Astrocyte of the spinal cord (primary cell): ENCODE measurements at regions not wholly inside any gene's neighbourhood (a gene's known extent, or its start where the extent isn't known, plus 50 kb on each side); places are given as distances from the start of the nearest gene placed in this dataset.
A peak's percentile ranks its signal among the peaks of the same experiment; 100 is the strongest.

Source experiments
- DNase-seq: peaks from one replicate; pipeline ENCODE4 v3.0.0; 2011; ENCODE audit warnings: low read depth, low spot score
- H3K4me3 ChIP-seq: 2 replicates; pipeline ENCODE4 v1.5.1; 2011; ENCODE audit warnings: low read depth, mild to moderate bottlenecking, low read length, moderate library complexity
- CTCF ChIP-seq: IDR thresholded peaks from 2 replicates; pipeline ENCODE4 v1.5.1; 2012; ENCODE audit warnings: low read depth, mild to moderate bottlenecking, low read length, inconsistent platforms
- in situ Hi-C: cut with HindIII; loops from 2 replicates; pipeline ENCODE4 v1.10.0; 2017; ENCODE audit warnings: low sequenced_read_pairs

GRCh38 chr18:69239849-69240674 is 160.6 kb upstream of the DOK6 start:
- no peak overlapping the region for H3K4me3 ChIP-seq
- no peak for DNase-seq
- in situ Hi-C loops, result no loop called here
- TF ChIP-seq CTCF, result no peak

GRCh38 chr18:69246027-69246426 is 154.7 kb upstream of the DOK6 start:
- no peak for DNase-seq
- no peak for TF ChIP-seq CTCF
- no peak overlapping the region for H3K4me3 ChIP-seq
- in situ Hi-C loops, result no loop called here

- DNase-seq, result no peak
- in situ Hi-C loops, result no loop called here
- TF ChIP-seq CTCF, result no peak
- H3K4me3 ChIP-seq, result no peak overlapping the region
Observed at GRCh38 chr18:69250305-69251151, 150.2 kb upstream of the DOK6 start.

GRCh38 chr18:69257861-69258458 is 142.7 kb upstream of the DOK6 start:
- H3K4me3 ChIP-seq, result no peak overlapping the region
- no peak for TF ChIP-seq CTCF
- DNase-seq, result peak; percentile 73
- in situ Hi-C loops, result no loop called here

GRCh38 chr18:69259282-69259681 is 141.4 kb upstream of the DOK6 start:
- in situ Hi-C loops, result no loop called here
- no peak overlapping the region for H3K4me3 ChIP-seq
- no peak for DNase-seq
- no peak for TF ChIP-seq CTCF

- no peak overlapping the region for H3K4me3 ChIP-seq
- peak; percentile 22 for DNase-seq
- in situ Hi-C loops, result no loop called here
- TF ChIP-seq CTCF, result no peak
Observed at GRCh38 chr18:69261406-69261805, 139.3 kb upstream of the DOK6 start.
